Thymus (tissue), 11 donors: ENCODE measurements at regions not wholly inside any gene's neighbourhood (a gene's known extent, or its start where the extent isn't known, plus 50 kb on each side); places are given as distances from the start of the nearest gene placed in this dataset.

ENCODE experiments used
- DNase-seq, 9 donors: peaks; one replicate each; pipeline ENCODE4 v3.0.0-alpha.2; 2013; ENCODE audit warnings: low spot score in 9 of 9, low read depth in 6 of 9, missing footprints in 1 of 9
- H3K27ac ChIP-seq, 2 donors: one replicate each; pipeline ENCODE4 v1.5.1; 2013; ENCODE audit warnings: control low read depth in 1 of 2, low read depth in 1 of 2, low read length in 1 of 2, mild to moderate bottlenecking in 1 of 2, moderate library complexity in 1 of 2
- H3K27me3 ChIP-seq, 2 donors: one replicate each; pipeline ENCODE4 v1.5.1; 2013; ENCODE audit warnings: low read length in 1 of 2; ENCODE audit not compliant: control insufficient read depth in 2 of 2, insufficient read depth in 1 of 2
- H3K36me3 ChIP-seq, 2 donors: one replicate each; pipeline ENCODE4 v1.5.1; 2013; ENCODE audit warnings: low read length in 1 of 2, mild to moderate bottlenecking in 1 of 2, moderate library complexity in 1 of 2; ENCODE audit not compliant: control insufficient read depth in 2 of 2, insufficient read depth in 2 of 2
- H3K4me1 ChIP-seq, 2 donors: one replicate each; pipeline ENCODE4 v1.5.1; 2013; ENCODE audit warnings: low read length in 2 of 2; ENCODE audit not compliant: control insufficient read depth in 2 of 2, insufficient read depth in 2 of 2
- H3K4me3 ChIP-seq, 2 donors: one replicate each; pipeline ENCODE4 v1.5.1; 2013; ENCODE audit warnings: low read length in 2 of 2, control low read depth in 1 of 2, mild to moderate bottlenecking in 1 of 2
- H3K9me3 ChIP-seq, 2 donors: one replicate each; pipeline ENCODE4 v1.5.1; 2013; ENCODE audit warnings: low read length in 1 of 2, mild to moderate bottlenecking in 1 of 2; ENCODE audit not compliant: control insufficient read depth in 2 of 2, insufficient read depth in 1 of 2
- WGBS: extraction: QIAGEN DNeasy Blood & Tissue Kit; methylation state at CpG from one replicate; pipeline ENCODE4 v1.1.7; 2013; 5-methylcytosine and 5-hydroxymethylcytosine counted together
- donor health status: healthy.

GRCh38 chr5:111656580-111656979 is 100.4 kb downstream of the NREP start:
- peaks cover 0 to 15% of the 10 kb centered on the region in 2 donors for H3K9me3 ChIP-seq
- H3K4me1 ChIP-seq, result no peaks in the 10 kb centered on the region
- H3K36me3 ChIP-seq, result no peaks in the 10 kb centered on the region
- DNase-seq, result no peak
- WGBS, result 98% methylated on average over 2 of the region's 2 CpGs
- no peak overlapping the region for H3K27ac ChIP-seq
- H3K4me3 ChIP-seq, result no peak overlapping the region
- H3K27me3 ChIP-seq, result no peaks in the 10 kb centered on the region

GRCh38 chr5:111655169-111655924 is 101.6 kb downstream of the NREP start:
- Histone ChIP-seq H3K4me1 (no peaks in the 10 kb centered on the region), H3K4me3 (no peak overlapping the region), H3K27me3 (no peaks in the 10 kb centered on the region), H3K27ac (no peak overlapping the region), H3K36me3 (no peaks in the 10 kb centered on the region), H3K9me3 (peaks cover 0 to 9% of the 10 kb centered on the region in 2 donors)
- DNase-seq, result no peak
- 90% methylated on average over 2 of the region's 2 CpGs for WGBS

DNA sequence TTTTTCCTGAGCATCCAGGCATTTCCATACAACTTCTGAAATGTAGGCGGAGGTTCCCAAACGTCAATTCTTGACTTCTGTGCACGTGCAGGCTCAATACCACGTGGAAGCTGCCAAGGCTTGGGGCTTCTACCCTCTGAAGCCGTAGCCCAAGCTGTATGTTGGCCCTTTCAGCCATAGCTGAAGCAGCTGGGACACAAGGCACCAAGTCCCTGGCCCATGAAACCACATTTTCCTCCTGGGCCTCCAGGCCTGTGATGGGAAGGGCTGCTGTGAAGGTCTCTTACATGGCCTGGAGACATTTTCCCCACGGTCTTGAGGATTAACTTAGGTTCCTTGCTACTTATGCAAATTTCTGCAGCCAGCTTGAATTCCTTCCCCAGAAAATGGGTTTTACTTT is 103.6 kb downstream of the NREP start:
- no peaks in the 10 kb centered on the region for H3K4me1 ChIP-seq
- 96% methylated on average over 6 of the region's 6 CpGs for WGBS

GRCh38 chr5:111649516-111649915 is 107.5 kb downstream of the NREP start:
- Histone ChIP-seq H3K27me3 (no peaks in the 10 kb centered on the region), H3K27ac (no peak overlapping the region), H3K4me1 (no peaks in the 10 kb centered on the region), H3K36me3 (no peaks in the 10 kb centered on the region), H3K9me3 (peaks cover 0 to 2% of the 10 kb centered on the region in 2 donors), H3K4me3 (no peak overlapping the region)
- DNase-seq, result no peak
- WGBS, result 96% methylated on average over 1 of the region's 1 CpG

More for the DNA sequence above, 103.6 kb downstream of the NREP start:
- no peak overlapping the region for H3K4me3 ChIP-seq
- no peak for DNase-seq
- no peaks in the 10 kb centered on the region for H3K36me3 ChIP-seq
- H3K9me3 ChIP-seq, result peaks cover 0 to 2% of the 10 kb centered on the region in 2 donors
- H3K27ac ChIP-seq, result no peak overlapping the region
- H3K27me3 ChIP-seq, result no peaks in the 10 kb centered on the region

- H3K27ac ChIP-seq, result no peak overlapping the region
- no peak overlapping the region for H3K4me3 ChIP-seq
- WGBS, result 94% methylated on average over 6 of the region's 6 CpGs
- no peak for DNase-seq
- no peaks in the 10 kb centered on the region for H3K27me3 ChIP-seq
- no peaks in the 10 kb centered on the region for H3K4me1 ChIP-seq
- no peaks in the 10 kb centered on the region for H3K36me3 ChIP-seq
- H3K9me3 ChIP-seq, result no peaks in the 10 kb centered on the region
These were observed 111.6 kb downstream of the NREP start for GRCh38 chr5:111645303-111645838.

DNA sequence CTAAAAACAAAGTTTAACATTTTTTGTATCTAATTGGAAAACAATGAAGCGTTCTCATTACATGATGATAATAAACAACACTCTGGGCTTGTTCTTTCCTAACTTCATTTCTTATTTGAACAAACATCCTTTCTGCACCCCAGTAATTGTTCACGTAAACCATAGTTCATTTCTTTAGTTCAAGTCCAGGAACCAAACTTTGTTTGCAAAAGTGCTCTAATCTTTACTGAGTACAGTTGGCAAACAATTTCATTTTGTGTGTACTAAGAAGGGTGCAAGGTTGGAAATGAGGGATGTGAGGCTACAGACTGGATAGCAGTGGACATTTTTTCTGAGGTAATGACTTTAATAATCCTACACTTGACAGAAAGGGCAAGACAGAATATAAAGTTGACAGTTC is 113.5 kb downstream of the NREP start:
- 97% methylated on average over 2 of the region's 2 CpGs for WGBS
- no peak for DNase-seq

GRCh38 chr5:111641533-111642233 is 115.3 kb downstream of the NREP start:
- H3K27ac ChIP-seq, result no peak overlapping the region
- 96% methylated on average over 4 of the region's 4 CpGs for WGBS
- no peaks in the 10 kb centered on the region for H3K4me1 ChIP-seq
- no peak overlapping the region for H3K4me3 ChIP-seq
- H3K36me3 ChIP-seq, result no peaks in the 10 kb centered on the region
- peaks cover 3 to 8% of the 10 kb centered on the region in 2 donors for H3K9me3 ChIP-seq
- no peak for DNase-seq
- H3K27me3 ChIP-seq, result no peaks in the 10 kb centered on the region

More for the DNA sequence above, 113.5 kb downstream of the NREP start:
- Histone ChIP-seq H3K9me3 (peaks cover 3 to 8% of the 10 kb centered on the region in 2 donors), H3K27me3 (no peaks in the 10 kb centered on the region), H3K4me3 (no peak overlapping the region), H3K4me1 (no peaks in the 10 kb centered on the region), H3K36me3 (no peaks in the 10 kb centered on the region), H3K27ac (no peak overlapping the region)

- WGBS, result 78% methylated on average over 2 of the region's 2 CpGs
- Histone ChIP-seq H3K9me3 (peaks cover 3 to 8% of the 10 kb centered on the region in 2 donors), H3K27me3 (no peaks in the 10 kb centered on the region), H3K4me3 (no peak overlapping the region), H3K27ac (no peak overlapping the region), H3K4me1 (no peaks in the 10 kb centered on the region), H3K36me3 (no peaks in the 10 kb centered on the region)
- no peak for DNase-seq
These were observed 117.1 kb downstream of the NREP start for GRCh38 chr5:111639912-111640311.

- Histone ChIP-seq H3K4me3 (no peak overlapping the region), H3K36me3 (no peaks in the 10 kb centered on the region), H3K27me3 (no peaks in the 10 kb centered on the region), H3K27ac (no peak overlapping the region), H3K4me1 (no peaks in the 10 kb centered on the region), H3K9me3 (peaks cover 3 to 8% of the 10 kb centered on the region in 2 donors)
- WGBS, result 93% methylated on average over 2 of the region's 2 CpGs
- DNase-seq, result no peak
These were observed 120.3 kb downstream of the NREP start for GRCh38 chr5:111636736-111637135.
